Mucosa of gallbladder (tissue), 1 donor: ENCODE measurements at regions not wholly inside any gene's neighbourhood (a gene's known extent, or its start where the extent isn't known, plus 50 kb on each side); places are given as distances from the start of the nearest gene placed in this dataset.

Experiments
- DNase-seq: peaks from one replicate; pipeline ENCODE4 v3.0.0-alpha.2; 2020; ENCODE audit warnings: low spot score
- donor health status: DM: no; HTN: no; CAD: no.

DNA sequence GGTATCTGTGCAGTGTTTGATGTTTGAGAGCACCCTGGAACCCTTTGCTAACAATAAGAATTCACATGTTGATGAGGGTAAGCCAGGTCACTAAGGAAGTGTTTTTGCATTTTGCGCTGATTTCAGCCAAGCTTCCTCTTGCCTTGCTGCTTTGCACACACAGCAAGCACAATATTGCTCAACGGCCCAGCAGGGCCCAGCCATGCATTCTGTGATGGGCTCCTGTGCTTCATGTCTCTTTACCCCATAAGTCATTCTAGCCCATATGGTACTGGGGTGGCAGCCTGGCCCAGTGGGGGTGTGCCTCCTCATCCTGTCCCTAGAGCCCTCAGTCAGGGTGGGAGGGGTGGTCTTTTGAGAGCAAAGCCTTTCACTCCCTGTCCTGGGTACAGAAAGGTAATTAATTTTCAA is 481.3 kb downstream of the GADD45G start:
- DNase-seq, result no peak

DNA sequence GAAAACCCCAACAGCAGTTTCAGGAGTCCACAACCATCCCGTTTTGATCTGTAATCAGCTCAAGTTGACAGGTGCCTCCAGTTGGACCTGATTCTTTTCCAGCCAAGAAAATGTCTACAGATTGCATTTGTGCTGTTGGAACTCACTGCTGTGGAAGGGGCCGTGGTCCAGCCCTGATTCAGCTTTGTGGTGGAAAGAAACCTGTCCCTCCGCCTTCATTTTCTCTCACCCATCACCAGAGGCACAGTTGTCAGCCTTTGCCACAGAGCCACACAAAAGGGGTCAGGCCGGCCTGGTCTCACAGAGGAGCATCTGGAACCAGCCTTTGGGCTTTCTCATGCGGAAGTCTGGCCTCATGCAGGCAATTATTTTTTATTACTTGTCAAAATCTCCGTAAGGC is 483.6 kb downstream of the GADD45G start:
- DNase-seq, result no peak

DNA sequence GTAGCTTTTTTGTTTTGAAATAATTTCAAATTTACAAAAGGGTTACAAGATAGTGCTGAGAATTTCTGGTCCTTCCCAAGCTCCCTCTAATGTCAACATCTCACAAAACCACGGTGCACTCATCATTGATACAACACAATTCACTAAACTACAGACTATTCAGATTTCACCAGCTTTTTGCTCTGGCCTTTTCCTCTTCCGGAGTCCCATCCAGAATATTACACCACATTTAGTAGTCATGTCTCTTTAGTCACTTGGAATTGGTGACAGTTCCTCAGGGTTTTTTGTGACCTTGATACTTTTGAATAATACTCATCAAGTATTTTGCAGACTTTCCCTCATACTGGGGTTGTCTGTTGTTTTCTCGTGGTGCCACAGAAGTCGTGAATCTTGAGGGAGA is 484.0 kb downstream of the GADD45G start:
- no peak for DNase-seq

DNA sequence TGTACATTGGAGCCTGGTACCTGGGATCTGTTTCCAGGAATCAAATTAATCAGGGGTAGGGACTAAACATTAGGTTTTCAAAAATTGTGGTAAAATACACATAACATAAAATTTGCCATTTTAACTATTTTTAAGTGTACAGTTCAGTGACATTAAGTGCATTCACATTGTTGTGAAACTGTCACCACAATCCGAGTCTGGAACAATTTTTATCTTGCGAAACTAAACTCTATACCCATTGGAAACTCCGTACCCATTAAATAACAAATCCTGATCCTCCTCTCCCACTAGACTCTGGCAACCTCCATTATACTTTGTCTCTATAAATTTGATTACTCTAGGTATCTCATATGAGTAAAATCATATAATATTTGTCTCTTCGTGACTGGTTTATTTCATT is 486.2 kb downstream of the GADD45G start:
- no peak for DNase-seq

DNA sequence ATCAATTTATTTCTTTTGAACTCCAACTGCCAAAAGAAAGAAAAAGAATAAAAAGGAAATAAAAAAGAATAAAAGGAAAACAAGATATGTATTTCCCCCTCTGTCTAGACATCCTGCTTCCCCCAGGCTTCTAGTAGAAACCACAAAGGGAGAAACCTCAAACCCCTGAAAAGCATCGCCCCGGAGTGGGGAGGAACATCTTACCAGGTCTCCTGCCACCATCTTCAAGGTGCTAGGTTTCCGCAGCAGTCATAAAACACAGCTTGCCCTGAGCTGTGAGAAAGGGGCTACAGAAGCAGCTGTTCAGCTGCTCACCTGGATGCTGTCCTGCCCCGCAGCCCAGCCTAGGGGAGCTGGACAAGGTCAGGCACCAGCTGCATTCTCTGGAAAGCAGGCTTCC is 487.7 kb downstream of the GADD45G start:
- no peak for DNase-seq

DNA sequence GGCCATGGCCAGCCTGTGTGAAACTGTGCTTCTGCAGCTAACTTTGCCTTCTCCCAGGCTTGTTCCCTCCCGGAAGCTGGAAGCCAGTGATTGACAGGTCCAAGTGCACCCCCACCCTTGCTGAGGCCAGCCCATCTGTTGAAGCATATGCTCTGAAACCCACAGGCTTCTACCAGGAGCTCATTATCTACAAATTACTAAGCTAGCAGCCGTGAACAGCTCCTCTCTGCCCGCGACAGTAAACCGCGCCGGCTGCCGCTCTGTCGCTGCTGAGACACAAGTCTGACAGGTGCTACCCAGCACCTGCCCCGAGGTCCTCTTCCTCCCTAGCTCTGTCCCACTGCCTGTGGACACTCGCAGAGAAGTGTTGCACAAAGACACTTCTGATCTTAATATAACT is 490.9 kb downstream of the GADD45G start:
- no peak for DNase-seq

DNA sequence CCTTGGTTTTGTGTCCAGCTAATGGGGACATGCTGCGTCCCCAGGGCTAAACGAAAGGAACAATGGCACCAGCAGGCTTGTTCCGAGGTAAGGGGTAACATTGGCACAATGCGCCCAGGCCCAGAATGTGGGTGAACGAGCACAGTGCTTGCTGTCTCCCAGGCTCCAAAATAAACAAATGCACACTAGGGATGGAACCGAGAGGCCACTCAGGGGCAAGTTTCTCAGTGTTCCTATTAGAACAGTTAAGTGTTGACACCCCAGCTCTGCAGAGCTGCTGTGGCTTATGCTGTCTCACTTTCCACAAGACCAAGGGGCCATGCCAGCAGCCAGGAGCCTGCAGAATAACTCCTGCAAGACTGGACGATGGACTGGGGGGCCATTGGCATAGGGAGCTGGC is 492.4 kb downstream of the GADD45G start:
- no peak for DNase-seq

DNA sequence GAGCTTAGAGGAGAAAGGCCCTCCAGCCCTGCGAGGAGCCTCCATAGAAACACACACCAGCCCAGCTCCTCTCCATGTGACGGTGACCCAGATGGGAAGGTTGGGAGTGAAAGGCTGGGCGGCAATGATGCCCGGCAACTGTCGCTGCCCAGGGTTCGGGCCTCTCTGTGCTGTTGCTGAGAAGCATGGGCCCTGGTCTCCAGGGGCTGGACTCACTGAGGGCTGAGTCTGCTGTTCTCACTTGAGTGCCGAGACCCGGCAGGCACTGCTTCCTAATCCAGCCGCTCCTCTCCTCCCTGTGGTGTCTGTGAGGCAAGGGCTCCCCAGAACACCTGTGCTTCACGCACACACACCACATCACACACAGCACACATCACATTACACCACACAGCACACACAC is 493.6 kb downstream of the GADD45G start:
- DNase-seq, result no peak

DNA sequence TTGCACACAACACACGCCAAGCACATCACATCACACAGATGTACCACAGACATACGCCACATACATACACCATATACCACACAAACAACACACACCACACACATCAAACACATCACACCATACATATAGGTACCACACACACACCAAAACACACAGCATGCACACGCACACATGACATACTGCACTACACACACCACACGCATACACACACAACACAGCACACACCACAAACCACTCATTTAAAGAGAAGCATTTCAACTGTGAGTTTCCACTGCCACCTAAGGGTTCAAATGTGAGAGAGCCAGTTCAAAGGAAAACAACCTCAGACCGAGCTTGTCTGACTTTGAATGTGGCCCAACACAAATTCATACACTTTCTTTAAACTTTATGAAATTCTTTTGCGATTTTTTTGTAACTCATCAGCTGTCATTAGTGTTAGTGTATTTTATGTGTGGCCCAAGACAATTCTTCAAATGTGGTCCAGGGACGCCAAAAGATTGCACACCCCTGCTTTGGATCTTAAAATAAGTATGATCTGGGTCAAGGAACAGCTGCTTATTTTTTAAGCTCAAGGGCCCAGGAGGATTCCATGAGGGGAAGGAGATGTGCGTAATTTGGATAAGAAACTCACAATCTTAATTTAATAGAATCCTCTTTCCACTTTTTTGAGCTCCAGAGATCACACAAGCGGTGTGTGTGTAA is 494.6 kb downstream of the GADD45G start:
- peak; percentile 21 for DNase-seq

DNA sequence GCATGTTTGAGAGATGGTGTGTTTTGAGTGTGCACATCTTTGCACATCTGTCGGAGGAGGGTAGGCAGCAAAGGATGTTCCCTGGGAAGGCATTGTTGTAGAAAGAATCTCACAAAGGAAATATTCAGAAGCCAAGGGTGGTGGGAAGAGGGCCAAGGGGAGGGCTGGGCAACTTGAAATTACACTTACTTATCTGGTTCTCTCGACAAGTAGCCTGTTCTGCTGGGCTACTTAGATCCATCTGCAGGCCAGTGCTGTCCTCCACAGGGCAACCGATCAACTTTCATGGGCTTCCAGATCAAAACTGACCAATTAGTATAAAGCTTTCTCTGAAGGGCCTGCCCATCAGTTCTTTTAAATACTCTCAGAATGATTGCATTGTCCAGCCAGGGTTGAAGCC is 495.2 kb downstream of the GADD45G start:
- DNase-seq, result no peak

DNA sequence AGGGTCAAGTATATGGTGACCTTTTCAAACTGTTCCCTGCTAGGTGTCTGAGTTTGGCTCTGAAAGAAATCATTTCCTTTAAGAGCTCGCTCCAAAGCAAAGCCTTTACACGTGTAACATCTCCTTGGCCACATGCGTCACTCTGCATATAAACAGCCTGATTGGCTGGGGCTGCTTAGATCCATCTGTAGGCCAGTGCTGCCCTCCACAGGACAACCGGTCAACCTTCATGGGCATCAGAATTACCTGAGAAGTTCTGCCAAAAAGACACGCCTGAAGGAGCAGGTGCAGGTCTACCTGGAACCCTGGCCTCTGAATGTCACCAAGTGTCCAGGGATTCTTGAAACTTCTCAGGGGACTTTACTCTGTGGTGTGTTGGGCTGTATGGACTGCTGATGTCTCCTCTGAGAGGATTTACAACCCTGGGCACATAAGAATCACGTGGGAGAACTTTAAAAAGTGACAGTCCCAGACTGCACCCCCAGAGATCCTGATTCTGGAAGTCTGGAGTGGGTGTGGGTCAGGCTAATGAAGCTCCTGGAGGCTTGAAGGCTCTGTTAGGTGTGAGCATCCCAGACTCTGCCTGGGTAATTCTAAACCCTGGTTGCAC is 497.6 kb downstream of the GADD45G start:
- peak; percentile 90 for DNase-seq

DNA sequence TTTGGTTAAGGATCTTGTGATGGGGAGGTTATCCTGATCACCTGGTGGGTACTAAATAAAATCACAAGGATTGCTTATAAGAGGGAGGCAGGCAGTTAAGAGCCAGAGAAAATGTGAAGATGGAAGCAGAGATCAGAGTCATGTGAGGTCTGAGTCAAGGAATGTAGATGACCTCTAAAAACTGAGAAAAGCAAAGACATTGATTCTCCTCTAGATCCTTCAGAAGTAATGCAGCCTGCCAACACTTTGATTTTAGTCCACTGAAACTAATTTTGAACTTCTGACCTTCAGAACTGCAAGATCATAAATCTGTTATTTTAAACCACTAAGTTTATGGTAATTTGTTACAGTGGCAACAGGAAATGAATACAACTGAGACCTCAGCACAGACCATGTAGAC is 499.0 kb downstream of the GADD45G start:
- no peak for DNase-seq

DNA sequence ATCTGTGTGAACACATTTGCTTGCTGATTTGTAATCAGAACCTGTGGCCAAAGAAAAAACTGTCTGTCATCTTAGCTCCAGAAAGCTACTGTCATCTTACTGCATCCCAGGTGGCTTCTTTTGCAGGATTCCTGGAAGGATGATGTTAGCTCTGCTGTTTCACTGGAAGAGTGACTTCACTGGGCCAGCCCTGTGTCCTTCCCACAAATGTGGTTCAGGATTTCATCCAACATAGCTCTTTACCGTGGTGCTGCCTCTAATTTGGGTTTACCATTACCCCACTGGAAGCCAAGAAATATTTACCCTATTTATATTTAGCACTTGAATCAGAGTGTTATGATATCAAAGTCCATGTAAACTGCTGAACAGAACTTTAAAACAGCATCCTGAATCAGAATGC is 501.0 kb downstream of the GADD45G start:
- DNase-seq, result no peak

DNA sequence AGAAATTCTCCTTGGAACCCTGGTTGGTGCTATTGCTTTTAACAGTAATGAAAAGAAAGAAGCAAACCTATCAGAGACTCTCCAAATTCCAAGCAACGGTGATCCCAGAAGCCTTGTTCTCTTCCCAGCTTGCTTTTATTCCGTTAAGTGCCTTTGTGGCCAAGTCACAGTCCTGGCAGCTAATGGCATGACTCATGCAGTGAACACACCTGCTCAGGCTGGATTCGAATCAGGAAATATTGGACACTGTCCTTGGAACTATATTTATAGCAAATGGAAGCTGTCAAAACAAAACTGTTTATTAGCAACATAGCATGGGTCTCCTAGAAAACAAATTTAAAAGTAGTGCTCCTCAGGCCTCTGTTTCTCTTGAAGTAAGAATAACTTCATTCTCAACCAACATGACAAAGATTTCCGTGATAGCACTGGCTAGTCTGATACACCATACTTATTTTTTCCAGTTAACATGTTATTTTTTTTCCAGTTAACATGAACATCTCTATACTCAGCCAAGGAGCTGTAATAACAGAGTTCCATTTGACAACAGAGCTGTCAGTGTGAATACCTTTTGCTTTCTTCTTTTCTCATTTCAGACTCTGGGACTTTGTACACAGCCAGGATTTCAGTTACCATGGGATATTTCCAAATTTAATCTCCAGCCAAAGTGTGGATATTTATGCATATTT is 502.4 kb downstream of the GADD45G start:
- DNase-seq, result peak; percentile 72

DNA sequence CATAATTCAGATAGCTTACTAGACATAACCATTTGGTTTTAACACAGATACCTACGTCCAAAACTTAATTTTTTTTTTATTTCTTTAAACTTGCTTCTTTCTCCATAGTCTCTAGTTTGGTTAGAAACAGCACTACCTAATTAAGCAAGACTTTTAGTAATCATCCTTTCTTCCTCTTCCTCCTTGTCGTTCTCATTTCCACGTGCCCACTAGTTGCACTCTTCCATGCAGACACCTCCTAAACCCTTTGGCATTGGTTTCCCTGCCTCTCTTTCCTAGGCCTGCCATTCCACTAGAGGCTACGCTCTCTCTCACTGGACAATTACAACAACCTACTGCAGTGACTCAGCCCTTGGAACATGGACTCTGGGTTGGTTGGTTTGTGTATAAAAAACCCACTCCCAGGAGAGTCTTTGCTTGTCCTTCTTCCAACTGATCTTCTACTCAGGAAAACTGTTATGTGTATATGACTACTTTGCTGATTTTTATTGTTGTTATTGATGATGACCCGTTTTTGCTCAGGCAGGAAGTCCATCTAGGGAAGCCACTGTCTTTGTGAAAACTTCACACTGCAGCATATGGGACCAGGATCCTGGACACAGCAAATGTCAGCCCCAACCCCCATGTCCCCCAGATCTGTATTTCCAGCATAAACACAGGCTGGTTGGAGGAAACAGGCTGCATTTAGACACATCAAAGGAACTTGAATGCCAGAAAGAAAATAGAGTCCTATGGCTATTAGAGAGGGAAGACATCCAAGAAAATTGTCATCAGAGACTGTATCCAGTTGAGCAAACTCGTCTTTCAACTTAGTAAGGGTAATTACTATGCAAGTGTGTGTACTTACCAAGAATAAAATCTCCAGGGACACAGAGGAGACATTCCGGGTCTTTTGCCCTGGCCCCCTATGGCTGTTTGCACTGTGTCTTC is 503.2 kb downstream of the GADD45G start:
- no peak for DNase-seq

DNA sequence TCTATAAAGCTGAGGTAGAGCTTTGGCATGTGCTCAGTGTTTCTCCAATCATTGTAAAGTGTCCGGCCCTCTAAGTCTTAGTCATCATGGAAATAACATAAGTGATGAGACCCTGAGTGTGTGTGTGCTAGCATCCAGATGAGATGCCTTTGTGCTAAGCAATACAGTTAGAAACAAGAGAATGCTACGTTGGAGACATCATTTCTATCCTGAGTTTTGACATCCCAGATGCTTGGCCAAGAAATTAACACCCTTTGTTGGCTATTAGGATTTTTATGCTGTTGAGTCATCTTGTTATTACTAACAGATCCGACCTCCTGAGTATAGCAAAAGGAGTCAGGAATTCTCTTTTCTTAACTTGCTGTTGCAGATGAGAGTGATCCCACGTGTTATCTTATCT is 508.0 kb downstream of the GADD45G start:
- DNase-seq, result no peak

DNA sequence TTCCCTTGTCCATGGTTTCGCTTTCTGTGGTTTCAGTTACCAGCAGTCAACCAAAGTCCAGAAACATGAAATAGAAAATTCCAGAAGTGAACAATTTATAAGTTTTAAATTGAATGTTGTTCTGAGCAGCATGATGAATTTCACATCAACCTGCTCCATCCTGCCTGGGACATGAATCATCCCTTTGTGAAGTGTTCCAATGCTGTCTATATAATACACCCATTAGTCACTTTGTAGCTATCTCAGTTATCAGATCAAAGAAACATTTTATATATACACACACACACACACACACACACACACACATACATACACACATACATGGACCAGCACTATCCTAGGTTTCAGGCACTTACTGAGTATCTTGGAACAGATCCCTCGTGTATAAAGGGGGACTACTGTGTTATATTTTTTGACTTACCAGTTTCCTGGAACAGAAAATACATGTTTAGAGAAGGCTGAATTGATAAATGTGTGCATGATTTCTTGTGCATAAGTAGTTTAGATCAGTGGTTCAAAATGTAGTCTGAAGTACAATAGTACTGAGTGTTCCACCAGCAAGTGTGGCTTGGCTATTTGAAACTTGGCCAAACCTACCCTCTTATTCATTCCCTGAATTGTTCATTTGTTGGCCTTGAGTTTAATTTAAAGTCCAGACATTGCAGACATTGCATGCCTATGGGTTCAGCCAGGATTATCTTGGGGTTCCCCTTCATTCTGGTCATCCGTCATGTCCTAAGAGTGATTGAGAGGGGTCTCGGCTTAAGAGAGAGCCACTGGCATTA is 510.0 kb downstream of the GADD45G start:
- DNase-seq, result no peak

DNA sequence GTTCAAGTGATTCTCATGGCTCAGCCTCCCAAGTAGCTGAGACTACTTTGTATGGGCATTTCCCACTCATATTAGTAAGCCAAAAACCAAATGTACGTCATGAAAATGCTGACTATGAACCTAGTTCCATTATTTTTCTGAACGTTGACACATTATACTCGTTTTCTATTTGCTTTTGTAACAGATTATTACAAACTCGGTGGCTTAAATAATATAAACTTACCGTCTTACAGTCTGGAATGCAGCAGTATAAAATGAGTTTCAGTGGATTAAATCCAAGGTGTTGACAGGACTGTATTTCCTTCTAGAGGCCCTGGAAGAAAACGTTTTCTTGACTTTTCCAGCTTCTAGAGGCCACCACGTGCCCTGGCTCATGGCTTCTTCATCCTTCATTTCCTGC is 517.0 kb downstream of the GADD45G start:
- DNase-seq, result no peak

DNA sequence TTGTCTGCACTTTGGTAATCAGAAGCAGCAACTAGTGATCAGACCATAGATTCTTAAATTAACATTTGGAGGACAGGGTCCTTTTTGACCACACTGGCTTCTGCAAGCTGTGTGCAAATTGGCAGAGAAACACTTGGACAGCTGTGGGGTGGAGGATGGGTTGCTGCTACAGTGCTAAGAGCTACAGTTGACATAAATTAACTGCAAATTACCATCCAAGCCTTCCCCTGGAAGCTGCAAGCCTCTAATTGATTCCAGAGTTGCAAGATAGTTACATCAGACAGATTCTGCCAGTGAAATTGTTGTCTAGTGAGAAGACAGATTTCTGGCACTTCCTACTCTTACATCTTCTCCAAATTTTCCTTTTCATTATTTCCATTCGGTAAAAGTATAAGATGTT is 517.7 kb downstream of the DIRAS2 start:
- DNase-seq, result no peak

DNA sequence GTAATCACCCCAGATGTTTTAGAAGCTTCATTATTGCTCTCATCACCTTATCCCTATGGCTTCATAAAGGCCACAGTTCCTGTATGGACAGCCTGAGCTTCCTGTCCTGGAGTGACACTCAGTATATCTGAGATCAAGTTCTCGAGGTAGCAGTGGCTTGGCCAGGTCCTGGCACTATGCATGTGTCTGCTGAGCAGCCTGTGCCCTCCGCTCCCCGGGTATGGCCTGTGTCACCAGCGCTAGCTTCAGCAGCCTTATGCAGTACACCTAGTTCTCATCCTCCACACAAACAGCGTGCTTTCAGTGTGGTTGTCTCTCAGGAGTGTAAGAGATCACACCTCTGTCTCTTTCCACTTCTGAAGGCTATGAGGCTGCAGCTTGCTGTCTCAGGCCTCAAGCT is 514.7 kb downstream of the DIRAS2 start:
- DNase-seq, result no peak

DNA sequence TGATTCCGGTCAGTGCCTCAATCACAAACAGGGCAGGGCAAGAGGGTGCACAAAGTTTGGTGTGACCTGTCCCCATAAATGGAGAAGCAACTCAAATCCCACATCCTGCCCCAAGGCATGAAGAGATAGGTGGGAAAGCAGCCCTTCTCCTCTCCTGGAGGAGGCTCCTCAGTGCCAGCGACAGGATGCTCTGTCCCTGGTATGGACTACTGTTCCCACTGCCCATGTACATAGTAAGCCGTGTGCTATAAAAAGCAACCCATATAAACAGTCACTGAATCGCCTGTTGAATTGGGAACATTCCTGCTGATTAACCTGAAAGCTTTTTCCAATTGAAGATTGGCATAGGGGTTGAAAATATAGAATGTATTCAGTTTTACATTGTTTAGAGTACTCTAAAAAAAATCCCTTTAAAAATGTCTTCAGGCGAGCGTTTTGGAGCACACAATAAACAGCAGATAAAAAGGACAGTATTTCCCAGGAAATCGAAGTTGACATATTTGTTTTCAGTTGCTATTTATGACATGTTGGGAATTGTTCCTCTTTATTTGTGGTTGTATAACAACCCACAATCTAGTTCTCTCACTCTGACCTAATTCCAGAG is 513.9 kb downstream of the DIRAS2 start:
- no peak for DNase-seq
